ENCODE measurements at regions not wholly inside any gene's neighbourhood (a gene's known extent, or its start where the extent isn't known, plus 50 kb on each side); places are given as distances from the start of the nearest gene placed in this dataset.
A peak's percentile ranks its signal among the peaks of the same experiment; 100 is the strongest.

DNA sequence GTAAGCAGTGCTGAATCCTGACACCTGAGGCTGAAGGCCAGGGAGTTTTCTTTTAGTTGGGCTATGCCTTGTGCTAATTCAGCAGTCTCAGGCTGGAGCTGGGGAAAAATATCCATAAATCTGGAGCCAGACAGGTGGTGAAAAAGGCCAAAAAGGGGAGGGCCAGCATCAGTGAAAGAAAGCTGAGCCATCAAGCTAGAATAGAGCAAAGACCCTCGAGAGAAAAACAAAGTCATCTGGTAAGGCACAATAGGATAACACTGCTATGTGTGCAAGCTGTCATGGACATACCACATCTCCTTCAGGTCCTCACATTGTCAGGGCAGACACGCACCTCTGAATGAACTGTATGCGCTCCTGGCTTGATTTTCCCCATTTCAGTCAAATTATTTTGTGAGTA lies 687.9 kb downstream of the SQOR start:
- Mint-ChIP-seq H3K4me3 (no peak overlapping the region), H3K9me3 (no peaks in the 10 kb centered on the region), H3K27ac (peak overlapping the region; percentile 69), H3K36me3 (ENCODE audit: low read depth) (no peaks in the 10 kb centered on the region), H3K4me1 (peaks cover 63% of the 10 kb centered on the region), H3K27me3 (ENCODE audit: low read depth, poor library complexity) (no peaks in the 10 kb centered on the region)
- TF ChIP-seq, protein P1, sequence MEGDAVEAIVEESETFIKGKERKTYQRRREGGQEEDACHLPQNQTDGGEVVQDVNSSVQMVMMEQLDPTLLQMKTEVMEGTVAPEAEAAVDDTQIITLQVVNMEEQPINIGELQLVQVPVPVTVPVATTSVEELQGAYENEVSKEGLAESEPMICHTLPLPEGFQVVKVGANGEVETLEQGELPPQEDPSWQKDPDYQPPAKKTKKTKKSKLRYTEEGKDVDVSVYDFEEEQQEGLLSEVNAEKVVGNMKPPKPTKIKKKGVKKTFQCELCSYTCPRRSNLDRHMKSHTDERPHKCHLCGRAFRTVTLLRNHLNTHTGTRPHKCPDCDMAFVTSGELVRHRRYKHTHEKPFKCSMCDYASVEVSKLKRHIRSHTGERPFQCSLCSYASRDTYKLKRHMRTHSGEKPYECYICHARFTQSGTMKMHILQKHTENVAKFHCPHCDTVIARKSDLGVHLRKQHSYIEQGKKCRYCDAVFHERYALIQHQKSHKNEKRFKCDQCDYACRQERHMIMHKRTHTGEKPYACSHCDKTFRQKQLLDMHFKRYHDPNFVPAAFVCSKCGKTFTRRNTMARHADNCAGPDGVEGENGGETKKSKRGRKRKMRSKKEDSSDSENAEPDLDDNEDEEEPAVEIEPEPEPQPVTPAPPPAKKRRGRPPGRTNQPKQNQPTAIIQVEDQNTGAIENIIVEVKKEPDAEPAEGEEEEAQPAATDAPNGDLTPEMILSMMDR (IDR thresholded peaks at IDR 0.05), result no peak
- peak; percentile 25 for DNase-seq

DNA sequence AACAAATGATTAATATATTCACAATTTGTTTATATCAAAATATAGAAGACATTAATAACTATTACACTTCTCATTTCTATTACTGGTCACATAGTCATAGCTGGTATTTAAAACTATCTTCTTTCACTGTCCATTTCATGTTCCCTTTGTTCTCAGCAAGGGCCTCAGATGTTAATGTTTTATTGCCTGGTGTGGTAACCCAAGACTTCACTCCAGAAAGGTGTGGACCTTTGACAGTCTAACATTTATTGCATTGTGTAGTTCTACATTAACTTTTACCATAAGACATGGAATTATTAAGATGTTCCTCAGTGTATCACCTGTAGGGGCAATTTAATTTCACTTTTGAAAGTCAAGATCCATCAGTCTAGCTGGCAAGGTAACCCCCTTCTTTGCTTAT lies 691.3 kb downstream of the SQOR start:
- Mint-ChIP-seq H3K27ac (no peak overlapping the region), H3K36me3 (ENCODE audit: low read depth) (no peaks in the 10 kb centered on the region), H3K4me1 (peaks cover 37% of the 10 kb centered on the region), H3K27me3 (ENCODE audit: low read depth, poor library complexity) (no peaks in the 10 kb centered on the region), H3K4me3 (no peak overlapping the region), H3K9me3 (no peaks in the 10 kb centered on the region)
- DNase-seq, result no peak
- TF ChIP-seq, protein P1 (IDR thresholded peaks at IDR 0.05), result no peak

DNA sequence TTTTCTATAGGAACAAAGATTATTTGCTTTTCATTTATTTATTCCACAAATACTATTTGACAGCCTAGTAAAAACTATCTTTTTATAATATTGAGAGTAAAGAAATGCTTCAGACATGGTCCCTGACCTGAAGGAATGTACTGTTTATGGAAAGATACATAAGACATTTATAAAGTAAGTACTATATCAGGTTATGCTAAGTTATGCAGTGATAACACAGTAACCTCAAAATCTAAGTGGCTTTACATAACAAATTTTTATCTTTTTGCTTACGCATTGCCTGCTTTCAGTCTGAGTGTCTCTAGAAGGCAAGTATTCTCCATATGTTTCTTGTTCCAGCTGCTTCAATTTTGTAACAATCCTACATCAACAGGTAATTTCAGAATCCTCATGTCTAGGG lies 694.0 kb downstream of the SQOR start:
- TF ChIP-seq, protein P1 (IDR thresholded peaks at IDR 0.05), result no peak
- Mint-ChIP-seq H3K4me3 (no peak overlapping the region), H3K36me3 (ENCODE audit: low read depth) (no peaks in the 10 kb centered on the region), H3K27me3 (ENCODE audit: low read depth, poor library complexity) (no peaks in the 10 kb centered on the region), H3K27ac (no peak overlapping the region), H3K9me3 (no peaks in the 10 kb centered on the region), H3K4me1 (peaks cover 16% of the 10 kb centered on the region)
- DNase-seq, result no peak

DNA sequence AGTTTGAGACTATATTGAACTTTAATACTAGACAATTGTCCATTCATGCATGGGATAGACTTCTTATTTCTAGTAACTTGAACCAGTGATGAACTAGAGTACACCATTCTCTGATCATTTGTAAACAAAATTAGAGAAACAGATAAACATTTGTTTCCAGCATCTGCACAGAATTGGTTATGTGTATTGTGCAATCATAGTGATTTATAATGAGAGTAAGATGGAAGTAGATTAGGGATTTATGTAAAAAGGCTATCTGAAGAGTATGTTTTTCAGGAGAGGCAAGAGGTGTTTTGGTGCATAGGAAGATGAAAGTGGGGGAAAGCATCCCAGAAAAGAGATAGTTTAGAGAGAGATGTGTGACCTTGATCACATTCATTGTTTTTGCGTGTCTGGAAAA lies 695.0 kb downstream of the SQOR start:
- TF ChIP-seq, protein P1 (IDR thresholded peaks at IDR 0.05), result no peak
- H3K27ac Mint-ChIP-seq, result no peak overlapping the region
- no peak for DNase-seq
- H3K9me3 Mint-ChIP-seq, result no peaks in the 10 kb centered on the region
- H3K4me1 Mint-ChIP-seq, result peaks cover 16% of the 10 kb centered on the region
- no peaks in the 10 kb centered on the region for H3K27me3 Mint-ChIP-seq (ENCODE audit: low read depth, poor library complexity)
- no peak overlapping the region for H3K4me3 Mint-ChIP-seq
- H3K36me3 Mint-ChIP-seq (ENCODE audit: low read depth), result no peaks in the 10 kb centered on the region

DNA sequence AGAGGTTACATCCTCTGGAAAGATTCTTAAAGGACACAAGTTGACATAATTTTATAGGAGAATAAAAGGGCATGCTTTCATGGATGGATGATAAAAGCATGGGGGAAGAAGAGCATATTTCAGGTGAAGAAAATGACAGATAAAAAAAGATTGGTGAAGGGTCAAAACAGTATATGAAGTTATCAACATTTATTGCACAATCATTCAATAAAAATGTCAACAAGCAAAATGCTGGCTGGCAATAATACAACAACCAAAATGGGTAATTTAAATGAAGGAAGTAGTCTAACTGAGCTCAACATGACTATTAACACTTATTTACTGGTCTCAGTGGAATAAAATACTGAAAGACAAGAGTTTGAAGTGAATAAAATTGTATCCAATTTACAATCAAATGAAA lies 696.7 kb downstream of the SQOR start:
- Mint-ChIP-seq H3K27ac (no peak overlapping the region), H3K4me1 (peaks cover 5% of the 10 kb centered on the region), H3K36me3 (ENCODE audit: low read depth) (no peaks in the 10 kb centered on the region), H3K9me3 (no peaks in the 10 kb centered on the region), H3K4me3 (no peak overlapping the region), H3K27me3 (ENCODE audit: low read depth, poor library complexity) (no peaks in the 10 kb centered on the region)
- DNase-seq, result no peak
- TF ChIP-seq, protein P1 (IDR thresholded peaks at IDR 0.05), result no peak

DNA sequence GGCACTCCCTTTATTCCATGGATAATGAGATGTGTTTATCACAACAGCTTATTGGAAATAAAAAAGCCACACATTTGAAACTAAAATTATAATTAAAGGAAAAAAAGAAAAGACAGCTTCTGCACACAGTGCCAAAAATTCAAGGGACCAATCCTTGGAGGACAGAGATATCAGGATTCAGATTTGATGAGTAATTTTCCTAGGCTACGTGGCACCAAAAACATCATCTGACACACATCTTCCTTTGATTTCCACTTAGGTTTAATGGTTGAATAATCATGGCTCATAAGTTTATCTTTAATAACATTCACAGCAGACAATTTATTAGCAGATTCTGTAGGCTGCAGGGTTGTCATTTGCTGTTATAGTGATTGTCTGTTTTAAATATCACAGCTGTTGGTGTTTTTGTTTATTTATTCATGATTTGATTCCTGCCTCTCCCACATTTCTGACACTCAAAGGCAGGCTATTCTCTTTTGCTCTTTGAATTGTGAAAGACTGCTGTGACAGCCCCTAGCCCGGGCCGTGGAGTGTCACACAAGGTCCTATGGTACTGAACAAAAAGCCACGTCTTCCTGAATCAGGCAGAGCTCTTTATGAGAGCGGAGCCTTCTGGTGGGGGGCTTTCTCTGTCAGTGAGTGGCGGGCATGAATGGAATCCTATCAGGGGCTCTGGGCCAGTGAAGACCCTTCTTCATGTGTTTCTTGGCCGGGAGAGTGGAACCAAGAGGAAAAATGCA lies 708.5 kb downstream of the SQOR start:
- Mint-ChIP-seq H3K27me3 (ENCODE audit: low read depth, poor library complexity) (peaks cover 4% of the 10 kb centered on the region), H3K4me3 (no peak overlapping the region), H3K27ac (no peak overlapping the region), H3K36me3 (ENCODE audit: low read depth) (no peaks in the 10 kb centered on the region), H3K4me1 (peaks cover 6% of the 10 kb centered on the region), H3K9me3 (no peaks in the 10 kb centered on the region)
- TF ChIP-seq, protein P1 (IDR thresholded peaks at IDR 0.05), result no peak
- DNase-seq, result no peak

All from nephron progenitor cell (in vitro differentiated cells).